ENCODE measurements at regions not wholly inside any gene's neighbourhood (a gene's known extent, or its start where the extent isn't known, plus 50 kb on each side); places are given as distances from the start of the nearest gene placed in this dataset.
"Not testable (repeated sequence)": the region's sequence is repeated elsewhere in the genome, so short reads cannot be mapped to it uniquely, and the experiment has no call there.

- DNase-seq = no peak
These were observed 1196.4 kb downstream of the VRK1 start for GRCh38 chr14:97993508-97994019.

DNA sequence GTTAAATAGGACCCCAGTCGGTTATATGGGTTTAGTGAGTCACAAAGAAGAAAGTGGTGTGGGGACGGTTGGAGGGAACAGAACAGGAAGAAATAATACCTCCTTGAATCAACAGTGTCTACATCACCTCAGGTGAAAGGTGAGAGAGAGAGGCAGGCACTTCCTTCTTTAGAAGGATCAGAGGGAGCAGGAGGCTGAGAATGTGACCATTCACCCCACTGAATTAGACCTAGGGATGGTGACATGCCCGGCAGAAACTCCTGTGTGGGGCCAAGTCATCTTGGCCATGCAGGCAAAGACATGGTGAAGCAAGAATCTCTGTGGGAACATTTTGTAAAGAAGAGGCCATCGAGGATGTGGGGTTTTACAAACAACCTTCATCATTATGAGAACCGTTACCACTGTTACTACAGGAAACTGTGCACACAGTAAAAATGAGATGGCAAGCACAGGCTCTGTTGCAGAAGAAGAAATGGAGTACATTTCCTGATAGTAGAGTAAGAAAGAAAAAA lies 1196.9 kb downstream of the VRK1 start:
- no peak for DNase-seq

DNA sequence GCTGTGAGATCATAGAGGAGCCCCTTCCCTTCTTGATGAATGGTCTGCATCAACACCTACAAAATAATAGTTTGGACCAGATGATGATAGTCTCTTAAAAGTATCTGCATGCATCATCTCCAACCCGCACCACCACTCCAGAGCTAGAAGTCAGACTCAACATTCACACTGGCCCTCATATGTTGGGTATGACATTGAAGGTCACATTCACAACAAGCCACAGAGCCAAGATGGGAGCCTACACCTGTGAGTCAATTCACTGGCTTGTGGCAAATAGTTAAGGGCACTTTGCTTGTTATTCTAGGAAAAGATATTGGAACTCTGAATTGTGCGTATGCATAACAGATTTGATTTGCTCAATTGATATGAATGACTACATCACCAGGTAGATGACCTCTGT lies 1197.9 kb downstream of the VRK1 start:
- DNase-seq = no peak

GRCh38 chr14:97995531-97995930 lies 1198.3 kb downstream of the VRK1 start:
- no peak for DNase-seq

DNA sequence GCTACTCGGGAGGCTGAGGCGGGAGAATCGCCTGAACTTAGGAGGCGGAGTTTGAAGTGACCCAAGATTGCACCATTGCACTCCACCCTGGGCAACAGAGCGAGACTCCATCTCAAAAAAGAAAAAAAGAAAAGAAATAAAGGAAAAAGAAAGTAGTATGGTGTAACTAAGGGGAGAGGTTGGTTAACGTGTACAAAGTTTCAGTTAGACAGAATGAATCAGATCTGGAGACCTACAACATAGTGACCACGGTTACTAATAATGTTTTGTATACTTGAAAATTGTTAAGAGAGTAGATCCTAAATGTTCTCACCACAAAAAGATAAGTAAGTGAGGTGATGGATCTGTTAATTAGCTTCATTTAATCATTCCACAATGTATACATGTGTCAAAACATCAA lies 1208.8 kb downstream of the VRK1 start:
- DNase-seq = no peak

DNA sequence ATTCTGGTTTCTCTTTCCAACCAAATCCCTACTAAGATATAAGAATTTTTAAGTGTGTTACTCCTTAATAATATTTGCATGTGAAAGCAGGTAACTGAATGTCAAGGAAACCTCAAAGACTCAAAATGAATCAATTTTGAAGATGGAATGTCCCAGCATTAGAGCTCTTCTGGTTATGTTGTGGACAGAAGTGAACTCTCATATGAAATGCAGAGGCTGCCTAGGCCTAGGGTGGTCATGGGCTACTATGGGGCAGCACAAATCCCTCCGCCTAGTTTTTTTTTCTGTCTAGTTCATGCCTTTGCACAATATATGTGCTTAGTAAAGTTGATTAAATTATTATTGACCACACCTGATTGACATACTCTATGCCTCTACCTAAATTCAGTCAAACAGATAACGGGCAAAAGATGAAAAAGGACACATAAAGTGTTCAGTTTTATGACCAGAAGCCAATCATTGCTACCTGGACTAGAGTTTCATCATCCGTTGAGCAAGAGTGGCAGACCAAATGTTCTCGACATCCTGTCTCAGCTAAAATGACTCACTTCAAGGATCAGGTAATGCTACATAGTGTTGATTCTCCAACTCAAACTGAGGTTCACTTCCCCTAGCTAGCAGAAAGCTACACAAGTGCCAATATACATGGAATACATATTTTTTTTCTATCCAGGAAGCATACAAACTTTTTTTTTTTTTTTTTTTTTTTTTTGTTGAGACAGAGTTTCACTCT lies 1211.4 kb downstream of the VRK1 start:
- DNase-seq = no peak

DNA sequence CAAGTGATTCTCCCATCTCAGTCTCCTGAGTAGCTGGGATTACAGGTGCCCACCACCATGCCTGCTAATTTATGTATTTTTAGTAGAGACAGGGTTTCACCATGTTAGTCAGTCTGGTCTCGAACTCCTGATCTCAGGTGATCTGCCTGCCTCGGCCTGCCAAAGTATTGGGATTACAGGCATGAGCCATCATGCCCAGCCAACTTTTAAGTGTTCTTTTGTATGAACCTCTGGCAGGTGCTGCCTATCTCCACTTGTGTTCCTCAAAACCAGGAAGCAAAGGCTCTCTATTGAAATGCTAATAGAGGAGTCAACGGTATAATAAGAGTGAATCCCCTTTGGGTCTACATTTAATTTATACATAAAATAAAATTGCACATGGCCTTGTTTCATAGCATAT lies 1212.0 kb downstream of the VRK1 start:
- DNase-seq = not testable (repeated sequence)

DNA sequence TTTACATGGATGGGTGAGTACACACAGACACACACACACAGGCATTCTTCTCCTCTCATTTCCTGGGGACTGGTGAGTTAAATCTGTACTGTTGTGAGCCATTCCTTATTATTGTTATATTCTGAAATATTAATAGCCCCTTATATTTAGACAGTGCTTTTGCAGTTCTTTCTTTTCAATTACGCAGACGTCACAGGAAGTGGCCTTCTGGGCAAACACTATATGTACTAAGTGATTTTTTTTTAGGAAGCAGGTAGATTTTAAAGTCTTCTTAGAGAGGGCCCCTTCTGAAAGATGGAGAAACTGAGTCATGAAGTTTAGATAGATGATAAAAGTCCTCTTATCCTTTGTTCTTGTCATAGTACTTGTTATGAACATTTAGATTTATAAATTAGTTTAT lies 1213.6 kb downstream of the VRK1 start:
- no peak for DNase-seq

DNA sequence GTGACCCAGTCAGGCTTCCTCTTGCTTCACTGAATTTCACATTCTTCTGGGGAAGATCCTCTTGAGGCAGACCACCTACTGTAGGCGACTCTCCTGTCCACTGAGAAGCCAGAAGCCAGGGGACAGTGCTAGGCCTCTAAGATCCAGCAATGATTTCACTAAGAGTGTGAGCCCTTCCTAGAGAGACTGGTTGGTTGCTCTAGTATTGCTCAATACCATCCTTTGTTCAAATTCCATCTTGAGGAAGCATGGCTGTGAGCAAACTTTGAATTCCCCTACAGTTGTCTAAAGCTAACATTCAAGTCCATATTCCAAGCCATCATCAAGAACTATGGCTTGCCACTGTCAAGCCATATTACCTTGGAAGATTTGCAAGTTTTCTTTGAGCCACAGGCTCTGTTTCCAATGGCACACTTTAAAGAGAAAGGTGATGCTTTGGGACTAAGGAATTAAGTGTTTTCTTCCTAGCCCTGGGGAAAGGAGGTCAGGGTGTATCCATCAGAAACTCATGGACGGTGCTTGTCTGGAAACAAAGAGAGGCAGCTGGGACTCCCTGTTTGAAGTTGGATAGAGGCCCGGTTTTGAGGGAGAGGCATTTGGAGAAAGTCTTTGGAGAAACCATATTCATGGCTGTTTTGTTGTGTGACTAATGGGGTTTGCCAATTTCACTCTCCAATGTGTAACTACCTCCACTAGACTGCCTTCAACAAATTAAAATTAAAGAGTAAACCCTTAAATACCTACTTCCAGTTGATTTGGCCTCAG lies 1217.9 kb downstream of the VRK1 start:
- DNase-seq = no peak

GRCh38 chr14:98015921-98016320 lies 1218.7 kb downstream of the VRK1 start:
- DNase-seq = no peak

- no peak for DNase-seq
These were observed 1221.4 kb downstream of the VRK1 start for GRCh38 chr14:98018628-98019027.

DNA sequence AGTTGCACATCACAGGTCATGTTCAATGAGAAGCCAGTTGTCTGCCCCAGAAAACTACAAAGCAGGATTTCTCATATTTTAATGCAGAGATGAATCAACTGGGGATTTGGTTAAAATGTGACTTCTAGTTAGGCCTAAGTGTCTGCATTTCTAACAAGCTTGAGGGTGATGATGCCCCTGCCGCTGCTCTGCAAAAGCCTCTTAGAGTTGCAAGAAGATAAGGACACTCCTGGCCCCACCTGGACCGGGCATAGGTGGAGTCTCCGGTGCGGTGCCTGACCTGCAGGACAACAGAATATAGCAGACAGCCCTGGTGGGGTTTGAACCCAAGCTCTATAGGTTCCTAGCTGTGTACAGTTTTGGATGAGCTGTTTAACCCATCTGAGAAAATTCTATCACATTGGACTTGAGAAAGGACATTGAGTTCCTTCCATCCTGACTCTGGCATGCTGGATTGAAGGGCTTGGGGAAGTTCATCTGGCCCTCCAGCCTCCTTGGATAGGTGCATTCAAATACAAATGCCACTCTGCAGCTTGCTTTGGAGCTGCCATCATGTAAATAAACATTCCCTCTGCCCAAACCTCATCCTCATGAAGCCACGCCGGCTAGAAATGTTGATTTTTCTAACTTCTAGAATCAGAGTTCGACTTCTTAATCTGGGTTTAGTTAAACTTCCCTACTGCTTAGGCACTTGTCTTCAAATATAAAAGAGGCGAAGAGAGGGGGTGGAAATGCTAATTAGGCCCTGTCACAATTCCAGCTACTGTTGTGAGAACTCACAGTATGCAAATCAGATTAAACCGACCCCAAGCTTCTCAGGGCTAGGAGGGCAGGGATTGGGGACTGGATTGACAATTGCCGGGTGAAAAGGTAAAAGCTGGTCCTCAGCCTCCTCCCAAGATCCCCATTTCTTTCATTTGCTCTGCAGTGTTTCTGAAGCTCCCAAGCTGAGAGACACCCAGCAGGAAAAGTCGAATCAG lies 1225.6 kb downstream of the VRK1 start:
- no peak for DNase-seq

DNA sequence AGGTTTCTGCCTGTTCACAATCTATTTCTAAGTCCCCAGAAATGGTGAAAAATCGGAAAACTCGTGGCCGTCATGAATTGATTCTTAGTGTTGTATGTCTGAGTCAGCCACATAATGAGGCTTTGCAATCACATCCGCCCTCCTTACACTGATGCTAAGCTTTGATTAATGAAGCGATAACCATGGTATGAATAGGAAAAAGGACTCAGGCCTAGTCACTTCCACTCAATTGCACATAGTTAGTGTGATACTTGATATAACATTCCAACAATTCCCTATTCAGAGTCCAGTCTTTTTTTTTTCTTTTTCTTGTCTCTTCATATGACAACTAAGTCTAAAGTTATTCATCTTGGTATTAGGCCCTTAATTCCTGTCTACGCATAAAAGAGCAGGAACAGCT lies 1231.0 kb downstream of the VRK1 start:
- DNase-seq = no peak

DNA sequence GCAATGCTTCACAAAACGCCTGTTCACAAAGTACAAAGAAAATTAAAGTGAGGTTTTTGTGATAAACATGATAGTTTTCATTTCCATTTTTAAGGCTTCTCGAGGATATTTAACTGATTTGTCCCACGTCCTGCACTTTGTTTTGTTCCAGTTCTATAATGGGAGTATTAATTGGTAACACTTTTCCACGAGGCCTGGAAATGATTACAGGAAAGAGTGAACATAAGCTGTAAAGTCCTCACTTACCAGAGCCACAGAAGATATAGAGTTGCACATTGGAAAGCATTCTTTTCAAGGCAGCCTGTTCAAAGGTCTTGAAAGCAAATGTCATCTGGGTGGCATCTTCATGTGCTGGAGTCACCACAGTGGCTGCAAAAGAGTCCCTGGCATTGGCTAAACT lies 1236.6 kb downstream of the BCL11B start:
- DNase-seq = no peak

DNA sequence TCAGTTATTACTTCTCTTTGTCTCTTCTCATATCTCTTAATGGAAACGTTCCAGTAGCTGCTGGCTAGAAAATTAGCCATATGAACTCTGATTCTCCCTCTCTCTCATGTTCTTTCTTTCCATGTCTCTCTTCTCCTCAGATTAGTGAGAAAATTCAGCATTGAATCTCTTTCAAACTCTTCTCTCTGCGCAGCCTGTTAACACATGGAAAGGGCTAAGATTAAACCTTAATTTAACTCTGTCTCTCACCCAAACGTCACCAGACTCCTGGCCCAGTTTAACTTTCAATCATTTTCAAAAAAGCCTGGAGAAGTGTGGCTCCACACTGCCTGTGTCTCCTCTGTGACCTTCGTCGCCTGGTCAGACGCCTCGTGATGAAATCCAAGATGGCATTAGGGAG lies 1234.2 kb downstream of the BCL11B start:
- no peak for DNase-seq

DNA sequence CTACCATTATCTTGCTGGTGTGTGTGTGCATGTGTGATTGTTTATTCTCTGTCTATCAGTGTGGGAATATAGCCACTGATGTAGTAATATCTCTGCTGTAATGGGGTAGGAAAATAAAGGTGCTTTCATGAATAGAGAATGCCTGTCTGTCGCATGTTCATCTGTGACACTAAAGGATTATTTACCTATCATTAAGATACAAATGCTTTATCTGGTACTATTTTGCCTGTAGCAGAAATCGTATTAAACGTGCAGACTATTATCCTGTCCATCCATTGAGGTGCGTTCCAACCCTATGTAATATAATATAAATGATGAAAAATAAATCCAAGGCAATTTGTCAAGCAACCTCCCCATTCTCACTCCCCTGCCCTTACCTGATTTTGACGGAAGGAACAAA lies 1215.1 kb downstream of the BCL11B start:
- no peak for DNase-seq

- DNase-seq = no peak
These were observed 1212.9 kb downstream of the BCL11B start for GRCh38 chr14:98059106-98059505.

DNA sequence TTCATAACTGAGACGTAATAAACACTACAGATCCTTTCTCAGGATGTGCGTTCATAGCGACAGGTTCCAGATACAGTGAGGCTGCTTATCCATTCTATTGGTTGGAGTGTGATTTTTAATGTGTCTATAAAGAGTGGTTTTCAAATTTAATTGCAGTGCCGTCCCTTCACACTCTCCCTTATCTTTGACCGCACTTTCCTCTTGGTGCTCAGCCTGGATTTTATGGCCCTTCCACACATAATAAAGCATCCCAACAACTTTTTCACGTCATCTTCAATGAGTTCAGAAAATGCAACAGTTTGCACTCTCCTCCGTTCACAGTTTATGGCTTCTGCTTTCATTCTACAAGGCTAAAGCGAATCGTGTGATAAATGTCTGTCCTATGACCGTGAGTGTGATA lies 1209.9 kb downstream of the BCL11B start:
- no peak for DNase-seq

GRCh38 chr14:98069712-98070171 lies 1202.3 kb downstream of the BCL11B start:
- DNase-seq = no peak

DNA sequence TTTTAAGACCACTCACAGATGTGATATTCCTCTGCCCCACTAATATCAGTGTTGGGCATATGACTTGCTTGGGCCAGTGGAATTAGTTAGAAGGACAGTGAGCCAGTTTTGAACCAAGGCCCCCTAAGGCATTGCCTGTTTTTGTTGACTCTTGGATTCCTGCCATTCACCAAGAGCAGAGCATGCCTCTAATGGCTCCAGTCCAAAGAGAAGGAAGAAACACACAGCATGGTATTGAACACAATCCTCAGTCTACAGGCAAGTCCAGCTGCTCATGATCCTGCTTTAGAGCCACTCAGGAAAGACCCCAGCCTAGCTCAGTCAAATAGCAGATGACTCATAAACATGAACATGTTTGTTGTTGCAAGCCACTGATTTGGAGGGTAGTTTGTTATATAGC lies 1201.5 kb downstream of the BCL11B start:
- DNase-seq = no peak

DNA sequence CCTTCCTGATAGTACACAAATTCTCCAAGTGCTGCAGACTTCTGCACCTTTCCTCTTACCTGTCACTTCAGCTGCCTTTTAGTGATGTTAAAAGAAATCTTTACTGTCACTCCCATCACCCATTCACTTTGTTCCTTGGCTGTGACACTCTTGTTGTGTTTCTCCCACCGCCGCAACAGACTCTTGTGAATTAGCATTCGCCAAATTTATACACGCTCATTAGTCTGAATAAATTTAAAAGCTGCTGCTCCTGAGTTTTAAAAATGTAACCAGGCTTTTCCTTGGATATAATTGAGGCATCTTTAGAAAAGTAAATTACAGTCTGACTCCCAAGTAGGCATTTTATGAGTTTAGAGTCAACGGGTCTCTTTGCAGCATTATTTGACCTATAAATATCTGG lies 1197.9 kb downstream of the BCL11B start:
- DNase-seq = no peak

- DNase-seq = no peak
These were observed 1194.8 kb downstream of the BCL11B start for GRCh38 chr14:98077176-98077575.

DNA sequence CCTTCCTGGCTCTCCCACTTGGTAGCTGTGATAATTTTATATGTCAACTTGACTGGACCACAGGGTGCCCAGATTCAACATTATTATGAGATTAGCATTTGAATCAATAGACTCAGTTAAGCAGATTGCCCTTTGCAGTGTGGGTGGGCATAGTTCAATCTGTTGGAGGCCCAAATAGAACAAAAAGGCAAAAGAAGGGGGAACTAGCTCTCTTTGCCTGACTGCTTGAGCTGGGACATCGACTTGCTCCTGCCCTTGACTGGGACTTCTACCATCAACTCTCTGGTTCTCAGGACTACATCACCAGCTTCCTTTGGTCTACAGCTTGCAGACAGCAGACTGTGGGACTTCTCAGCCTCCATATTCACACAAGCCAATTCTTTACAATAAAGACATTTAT lies 1189.2 kb downstream of the BCL11B start:
- no peak for DNase-seq

Data from inflammatory macrophage treated with lipopolysaccharide for 4 hours (primary cell).